ENCODE measurements at regions not wholly inside any gene's neighbourhood (a gene's known extent, or its start where the extent isn't known, plus 50 kb on each side); places are given as distances from the start of the nearest gene placed in this dataset.

- Mint-ChIP-seq H3K27me3 (ENCODE audit: low read depth, unreplicated experiment) (no peaks in the 10 kb centered on the region), H3K27ac (ENCODE audit: unreplicated experiment) (peak overlapping the region; percentile 47)
Observed at GRCh38 chr18:27860011-27860410, 316.9 kb downstream of the CDH2 start.

GRCh38 chr18:27856820-27857219, 320.1 kb downstream of the CDH2 start:
- no peak overlapping the region for H2AFZ ChIP-seq (ENCODE audit: low read depth, low read length)
- no peak overlapping the region for H3K27ac ChIP-seq (ENCODE audit: low read depth, low read length)
- peaks cover 4% of the 10 kb centered on the region for H3K4me1 ChIP-seq (ENCODE audit: insufficient read depth, low read length)
- FAIRE-seq (no peak), DNase-seq (ENCODE audit: low read depth) (no peak)
- H3K27me3 Mint-ChIP-seq (ENCODE audit: low read depth, unreplicated experiment): no peaks in the 10 kb centered on the region
- H3K4me2 ChIP-seq (ENCODE audit: low read length): no peak overlapping the region
- no peaks in the 10 kb centered on the region for H3K79me2 ChIP-seq (ENCODE audit: insufficient read depth, low read length)
- H3K27ac Mint-ChIP-seq (ENCODE audit: unreplicated experiment): no peak overlapping the region
- no peak overlapping the region for H3K4me3 Mint-ChIP-seq (ENCODE audit: unreplicated experiment)
- peaks cover 10% of the 10 kb centered on the region for H3K4me1 Mint-ChIP-seq (ENCODE audit: low read depth, unreplicated experiment)
- TF ChIP-seq CTCF (IDR thresholded peaks at IDR 0.05; ENCODE audit: insufficient read depth, low read depth, low read length) (no peak), EZH2 (IDR thresholded peaks at IDR 0.05; ENCODE audit: insufficient read depth, low read length) (no peak)
- no peaks in the 10 kb centered on the region for H3K27me3 ChIP-seq (ENCODE audit: insufficient read depth, low read length)
- no peaks in the 10 kb centered on the region for H3K36me3 Mint-ChIP-seq (ENCODE audit: low read depth, unreplicated experiment)
- no peak overlapping the region for H3K9ac ChIP-seq (ENCODE audit: low read length)
- H3K36me3 ChIP-seq (ENCODE audit: insufficient read depth, low read length): no peaks in the 10 kb centered on the region
- no peaks in the 10 kb centered on the region for H4K20me1 ChIP-seq (ENCODE audit: insufficient read depth, low read length)
- H3K9me3 Mint-ChIP-seq (ENCODE audit: unreplicated experiment): no peaks in the 10 kb centered on the region
- no peaks in the 10 kb centered on the region for H3K9me3 ChIP-seq (ENCODE audit: insufficient read depth, low read depth, low read length)
- no peak overlapping the region for H3K4me3 ChIP-seq (ENCODE audit: insufficient read depth, low read depth, low read length)

More at GRCh38 chr18:27860011-27860410, 316.9 kb downstream of the CDH2 start:
- H3K36me3 Mint-ChIP-seq (ENCODE audit: low read depth, unreplicated experiment): no peaks in the 10 kb centered on the region
- Histone ChIP-seq H3K9me3 (ENCODE audit: insufficient read depth, low read depth, low read length) (no peaks in the 10 kb centered on the region), H3K27ac (ENCODE audit: low read depth, low read length) (no peak overlapping the region), H3K4me3 (ENCODE audit: insufficient read depth, low read depth, low read length) (no peak overlapping the region), H3K9ac (ENCODE audit: low read length) (no peak overlapping the region), H3K27me3 (ENCODE audit: insufficient read depth, low read length) (no peaks in the 10 kb centered on the region), H4K20me1 (ENCODE audit: insufficient read depth, low read length) (no peaks in the 10 kb centered on the region), H3K36me3 (ENCODE audit: insufficient read depth, low read length) (no peaks in the 10 kb centered on the region), H3K79me2 (ENCODE audit: insufficient read depth, low read length) (no peaks in the 10 kb centered on the region), H3K4me1 (ENCODE audit: insufficient read depth, low read length) (peaks cover 4% of the 10 kb centered on the region), H2AFZ (ENCODE audit: low read depth, low read length) (no peak overlapping the region), H3K4me2 (ENCODE audit: low read length) (no peak overlapping the region)
- no peak overlapping the region for H3K4me3 Mint-ChIP-seq (ENCODE audit: unreplicated experiment)
- FAIRE-seq (no peak), DNase-seq (ENCODE audit: low read depth) (no peak)
- no peaks in the 10 kb centered on the region for H3K9me3 Mint-ChIP-seq (ENCODE audit: unreplicated experiment)
- peaks cover 10% of the 10 kb centered on the region for H3K4me1 Mint-ChIP-seq (ENCODE audit: low read depth, unreplicated experiment)
- TF ChIP-seq CTCF (IDR thresholded peaks at IDR 0.05; ENCODE audit: insufficient read depth, low read depth, low read length) (no peak), EZH2 (IDR thresholded peaks at IDR 0.05; ENCODE audit: insufficient read depth, low read length) (no peak)

GRCh38 chr18:27855486-27855885, 321.4 kb downstream of the CDH2 start:
- Histone ChIP-seq H3K9me3 (ENCODE audit: insufficient read depth, low read depth, low read length) (no peaks in the 10 kb centered on the region), H3K4me3 (ENCODE audit: insufficient read depth, low read depth, low read length) (no peak overlapping the region), H3K4me2 (ENCODE audit: low read length) (no peak overlapping the region), H4K20me1 (ENCODE audit: insufficient read depth, low read length) (no peaks in the 10 kb centered on the region), H3K4me1 (ENCODE audit: insufficient read depth, low read length) (no peaks in the 10 kb centered on the region), H3K27ac (ENCODE audit: low read depth, low read length) (no peak overlapping the region), H2AFZ (ENCODE audit: low read depth, low read length) (no peak overlapping the region), H3K9ac (ENCODE audit: low read length) (no peak overlapping the region), H3K36me3 (ENCODE audit: insufficient read depth, low read length) (no peaks in the 10 kb centered on the region), H3K27me3 (ENCODE audit: insufficient read depth, low read length) (no peaks in the 10 kb centered on the region), H3K79me2 (ENCODE audit: insufficient read depth, low read length) (no peaks in the 10 kb centered on the region)
- DNase-seq (ENCODE audit: low read depth) (no peak), FAIRE-seq (no peak)
- peaks cover 6% of the 10 kb centered on the region for H3K4me1 Mint-ChIP-seq (ENCODE audit: low read depth, unreplicated experiment)
- H3K36me3 Mint-ChIP-seq (ENCODE audit: low read depth, unreplicated experiment): no peaks in the 10 kb centered on the region
- H3K27ac Mint-ChIP-seq (ENCODE audit: unreplicated experiment): no peak overlapping the region
- H3K27me3 Mint-ChIP-seq (ENCODE audit: low read depth, unreplicated experiment): no peaks in the 10 kb centered on the region
- TF ChIP-seq EZH2 (IDR thresholded peaks at IDR 0.05; ENCODE audit: insufficient read depth, low read length): no peak
- TF ChIP-seq CTCF (IDR thresholded peaks at IDR 0.05; ENCODE audit: insufficient read depth, low read depth, low read length): no peak
- H3K9me3 Mint-ChIP-seq (ENCODE audit: unreplicated experiment): no peaks in the 10 kb centered on the region
- H3K4me3 Mint-ChIP-seq (ENCODE audit: unreplicated experiment): no peak overlapping the region

Data from astrocyte (in vitro differentiated cells and primary cell).